Neural progenitor cell (in vitro differentiated cells): ENCODE measurements at regions not wholly inside any gene's neighbourhood (a gene's known extent, or its start where the extent isn't known, plus 50 kb on each side); places are given as distances from the start of the nearest gene placed in this dataset.

Experiments used
- DNase-seq: peaks from one replicate; pipeline ENCODE4 v3.0.0-alpha.2; 2016; ENCODE audit warnings: low spot score
- H2AFZ ChIP-seq: fragments of 200-600 bp; sonication (generic); replicated peaks from 2 replicates; pipeline ENCODE4 v1.6.1; 2016; ENCODE audit warnings: antibody characterized with exemption
- H3F3A ChIP-seq: fragments of 200-600 bp; sonication (generic); 2 replicates; pipeline ENCODE4 v1.6.1; 2016; ENCODE audit warnings: antibody characterized with exemption, low read depth
- H3K27ac ChIP-seq: fragments of 200-600 bp; sonication (generic); 2 replicates; pipeline ENCODE4 v1.5.1; 2016; ENCODE audit warnings: mild to moderate bottlenecking
- H3K27me3 ChIP-seq: fragments of 200-600 bp; sonication (generic); 2 replicates; pipeline ENCODE4 v1.6.1; 2016; ENCODE audit warnings: mild to moderate bottlenecking, moderate library complexity
- H3K36me3 ChIP-seq: fragments of 200-600 bp; sonication (generic); 2 replicates; pipeline ENCODE4 v1.5.1; 2016
- H3K4me1 ChIP-seq: fragments of 200-600 bp; sonication (generic); 2 replicates; pipeline ENCODE4 v1.6.1; 2016; ENCODE audit warnings: mixed run types
- H3K4me2 ChIP-seq: fragments of 200-600 bp; sonication (generic); 2 replicates; pipeline ENCODE4 v1.6.1; 2016
- H3K4me3 ChIP-seq: fragments of 200-600 bp; sonication (generic); 2 replicates; pipeline ENCODE4 v1.5.1; 2016
- H3K79me2 ChIP-seq: fragments of 200-600 bp; sonication (generic); 2 replicates; pipeline ENCODE4 v1.6.1; 2016; ENCODE audit warnings: low read depth
- H3K9ac ChIP-seq: fragments of 200-600 bp; sonication (generic); 2 replicates; pipeline ENCODE4 v1.6.1; 2016
- H3K9me3 ChIP-seq: fragments of 200-600 bp; sonication (generic); 2 replicates; pipeline ENCODE4 v1.5.1; 2016; ENCODE audit warnings: low read depth
- H4K20me1 ChIP-seq: fragments of 200-600 bp; sonication (generic); 2 replicates; pipeline ENCODE4 v1.6.1; 2016; ENCODE audit warnings: low read depth
- H3K27ac Mint-ChIP-seq: 3 replicates; pipeline ENCODE4 v1.8.0; 2021; ENCODE audit warnings: mixed read lengths
- H3K27me3 Mint-ChIP-seq: 2 replicates; pipeline ENCODE4 v1.8.0; 2022; ENCODE audit warnings: low read depth, mild to moderate bottlenecking, inconsistent platforms, moderate library complexity, mixed read lengths; ENCODE audit not compliant: insufficient read depth
- H3K36me3 Mint-ChIP-seq: 3 replicates; pipeline ENCODE4 v1.8.0; 2021; ENCODE audit warnings: mixed read lengths
- H3K4me1 Mint-ChIP-seq: 3 replicates; pipeline ENCODE4 v1.8.0; 2021; ENCODE audit warnings: mixed read lengths
- H3K4me3 Mint-ChIP-seq: 3 replicates; pipeline ENCODE4 v1.8.0; 2021; ENCODE audit warnings: mild to moderate bottlenecking, moderate library complexity, mixed read lengths
- H3K9me3 Mint-ChIP-seq: 3 replicates; pipeline ENCODE4 v1.8.0; 2020; ENCODE audit warnings: mixed read lengths
- CTCF ChIP-seq: fragments of 200-600 bp; sonication (generic); IDR thresholded peaks from 2 replicates; pipeline ENCODE4 v1.5.1; 2017; ENCODE audit warnings: antibody characterized with exemption, mild to moderate bottlenecking
- EZH2 ChIP-seq: fragments of 200-600 bp; sonication (generic); IDR thresholded peaks from 2 replicates; pipeline ENCODE4 v1.6.1; 2017; ENCODE audit warnings: antibody characterized with exemption, mild to moderate bottlenecking, moderate library complexity
- EZH2phosphoT487 ChIP-seq: fragments of 200-600 bp; sonication (generic); IDR thresholded peaks from 2 replicates; pipeline ENCODE4 v1.6.1; 2017; ENCODE audit warnings: antibody characterized with exemption

- Histone ChIP-seq H3K4me2 (no peak overlapping the region), H3K9ac (no peak overlapping the region), H3F3A (peaks cover 3% of the 10 kb centered on the region), H3K36me3 (no peaks in the 10 kb centered on the region), H3K79me2 (no peaks in the 10 kb centered on the region), H3K27ac (no peak overlapping the region), H2AFZ (no peak overlapping the region), H3K27me3 (peaks cover 4% of the 10 kb centered on the region), H4K20me1 (no peaks in the 10 kb centered on the region), H3K9me3 (no peaks in the 10 kb centered on the region), H3K4me3 (no peak overlapping the region), H3K4me1 (peaks cover 2% of the 10 kb centered on the region)
- H3K36me3 Mint-ChIP-seq = no peaks in the 10 kb centered on the region
- no peaks in the 10 kb centered on the region for H3K9me3 Mint-ChIP-seq
- H3K4me3 Mint-ChIP-seq = no peak overlapping the region
- TF ChIP-seq EZH2phosphoT487 (no peak), CTCF (no peak), EZH2 (no peak)
- H3K27me3 Mint-ChIP-seq = no peaks in the 10 kb centered on the region
- no peak overlapping the region for H3K27ac Mint-ChIP-seq
- no peak for DNase-seq
- H3K4me1 Mint-ChIP-seq = peaks cover 12% of the 10 kb centered on the region
Observed at GRCh38 chr1:58905628-58906221, 121.9 kb upstream of the JUN start.

- Histone ChIP-seq H3K4me2 (no peak overlapping the region), H2AFZ (peak overlapping the region; percentile 1), H4K20me1 (no peaks in the 10 kb centered on the region), H3K36me3 (no peaks in the 10 kb centered on the region), H3K9ac (no peak overlapping the region), H3K79me2 (no peaks in the 10 kb centered on the region), H3K27me3 (peaks cover 4% of the 10 kb centered on the region), H3K4me3 (no peak overlapping the region), H3F3A (peaks cover 3% of the 10 kb centered on the region), H3K4me1 (peaks cover 2% of the 10 kb centered on the region), H3K9me3 (no peaks in the 10 kb centered on the region), H3K27ac (no peak overlapping the region)
- peaks cover 4% of the 10 kb centered on the region for H3K27me3 Mint-ChIP-seq
- H3K4me1 Mint-ChIP-seq = peaks cover 12% of the 10 kb centered on the region
- H3K4me3 Mint-ChIP-seq = no peak overlapping the region
- DNase-seq = no peak
- no peaks in the 10 kb centered on the region for H3K36me3 Mint-ChIP-seq
- H3K9me3 Mint-ChIP-seq = no peaks in the 10 kb centered on the region
- H3K27ac Mint-ChIP-seq = no peak overlapping the region
- TF ChIP-seq EZH2 (no peak), CTCF (no peak), EZH2phosphoT487 (no peak)
Observed at GRCh38 chr1:58907398-58907797, 123.6 kb upstream of the JUN start.

GRCh38 chr1:58908561-58909560, 125.0 kb upstream of the JUN start:
- Histone ChIP-seq H3K4me1 (peaks cover 2% of the 10 kb centered on the region), H3F3A (peaks cover under 1% of the 10 kb centered on the region), H3K9me3 (no peaks in the 10 kb centered on the region), H3K27ac (no peak overlapping the region), H3K36me3 (no peaks in the 10 kb centered on the region), H3K4me3 (no peak overlapping the region), H3K27me3 (no peaks in the 10 kb centered on the region), H3K79me2 (no peaks in the 10 kb centered on the region), H4K20me1 (no peaks in the 10 kb centered on the region), H3K4me2 (no peak overlapping the region), H2AFZ (no peak overlapping the region), H3K9ac (no peak overlapping the region)
- no peaks in the 10 kb centered on the region for H3K36me3 Mint-ChIP-seq
- H3K4me1 Mint-ChIP-seq = peaks cover 6% of the 10 kb centered on the region
- no peak overlapping the region for H3K27ac Mint-ChIP-seq
- H3K4me3 Mint-ChIP-seq = no peak overlapping the region
- H3K27me3 Mint-ChIP-seq = peaks cover 4% of the 10 kb centered on the region
- DNase-seq = no peak
- no peaks in the 10 kb centered on the region for H3K9me3 Mint-ChIP-seq
- no peak for TF ChIP-seq EZH2phosphoT487
- TF ChIP-seq EZH2 = no peak
- no peak for TF ChIP-seq CTCF
